ENCODE measurements at regions not wholly inside any gene's neighbourhood (a gene's known extent, or its start where the extent isn't known, plus 50 kb on each side); places are given as distances from the start of the nearest gene placed in this dataset.
"Not testable (repeated sequence)": the region's sequence is repeated elsewhere in the genome, so short reads cannot be mapped to it uniquely, and the experiment has no call there.

DNA sequence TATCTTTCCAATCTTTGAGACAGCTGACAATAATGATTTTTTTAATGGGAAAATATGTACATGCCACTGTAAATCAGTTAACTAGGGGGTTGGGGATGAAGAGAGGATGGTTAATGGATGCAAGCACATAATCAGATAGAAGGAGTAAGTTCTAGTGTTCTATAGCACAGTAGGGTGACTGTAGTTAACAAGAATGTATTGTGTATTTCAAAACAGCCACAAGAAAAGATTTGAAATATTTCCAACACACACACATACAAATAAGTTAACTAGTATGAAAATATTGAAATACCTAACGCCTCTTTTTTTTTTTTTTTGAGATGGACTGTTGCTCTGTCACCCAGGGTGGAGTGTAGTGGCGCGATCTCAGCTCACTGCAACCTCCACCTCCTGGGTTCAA is 153.4 kb upstream of the SALL4 start:
- DNase-seq: no peak

DNA sequence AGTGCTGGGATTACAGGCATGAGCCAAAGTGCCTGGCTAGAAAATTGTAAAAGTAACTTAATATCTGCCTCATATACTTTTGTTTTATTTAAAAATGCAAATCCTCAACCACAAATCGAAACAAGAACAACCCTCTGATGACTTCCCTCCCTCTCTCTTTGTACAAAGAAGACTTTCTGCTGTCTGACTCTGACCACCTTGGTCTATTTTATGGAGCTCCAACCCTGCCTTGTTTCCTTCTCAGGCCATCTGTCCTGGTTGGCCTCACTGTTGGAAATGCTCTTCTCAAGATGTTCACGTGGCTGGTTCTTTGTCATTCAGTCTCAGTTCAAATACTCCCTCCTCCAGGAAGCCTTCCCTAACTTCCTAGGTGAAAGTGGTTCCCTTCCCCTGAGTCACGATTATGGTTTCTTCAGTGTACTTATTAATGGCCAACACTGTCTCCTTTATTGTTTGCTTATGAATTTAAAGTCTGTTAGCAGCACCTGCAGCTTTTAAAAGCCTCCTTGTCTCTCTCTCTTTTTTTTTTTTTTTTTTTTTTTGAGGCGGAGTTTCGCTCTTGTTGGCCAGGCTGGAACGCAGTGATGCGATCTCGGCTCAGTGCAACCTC is 151.5 kb upstream of the SALL4 start:
- DNase-seq: no peak

GRCh38 chr20:51950926-51951325 is 148.6 kb upstream of the SALL4 start:
- DNase-seq: no peak

- no peak for DNase-seq
Observed at GRCh38 chr20:51946586-51946985, 144.3 kb upstream of the SALL4 start.

DNA sequence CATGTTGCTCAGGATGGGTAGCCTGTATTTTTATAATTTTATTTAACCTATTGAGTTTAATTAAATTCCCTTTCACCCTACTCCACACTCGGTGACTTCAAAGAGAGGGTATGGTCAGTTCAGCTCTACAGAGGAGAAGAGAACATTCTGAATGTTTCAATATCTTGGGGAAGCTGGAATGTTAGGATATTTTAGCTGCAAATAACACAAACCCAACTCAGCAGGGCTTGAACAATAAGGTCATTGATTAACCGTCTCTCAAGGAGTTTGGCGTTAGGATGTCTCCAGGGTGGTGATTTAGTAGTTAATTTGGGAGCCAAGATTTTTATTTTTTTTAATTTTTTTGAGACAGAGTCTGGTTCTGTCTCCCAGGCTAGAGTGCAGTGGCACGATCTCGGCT is 143.6 kb upstream of the SALL4 start:
- DNase-seq: no peak

GRCh38 chr20:51945177-51945576 is 142.9 kb upstream of the SALL4 start:
- no peak for DNase-seq

GRCh38 chr20:51943761-51944160 is 141.4 kb upstream of the SALL4 start:
- no peak for DNase-seq

GRCh38 chr20:51943326-51943725 is 141.0 kb upstream of the SALL4 start:
- DNase-seq: not testable (repeated sequence)

DNA sequence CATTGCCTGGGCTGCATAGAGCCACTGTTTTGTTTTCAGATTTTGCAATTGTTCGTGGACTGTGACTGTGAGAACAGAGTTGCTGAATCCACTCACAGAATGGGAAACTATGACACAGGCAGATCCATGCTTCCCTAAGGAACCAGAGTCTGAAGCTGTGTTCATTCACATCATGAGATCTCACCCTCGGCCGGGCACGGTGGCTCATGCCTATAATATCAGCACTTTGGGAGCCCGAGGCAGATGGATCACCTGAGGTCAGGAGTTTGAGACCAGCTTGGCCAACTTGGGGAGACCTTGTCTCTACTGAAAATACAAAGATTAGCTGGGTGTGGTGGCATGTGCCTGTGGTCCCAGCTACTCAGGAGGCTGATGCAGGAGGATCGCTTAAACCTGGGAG is 139.2 kb upstream of the SALL4 start:
- no peak for DNase-seq

DNA sequence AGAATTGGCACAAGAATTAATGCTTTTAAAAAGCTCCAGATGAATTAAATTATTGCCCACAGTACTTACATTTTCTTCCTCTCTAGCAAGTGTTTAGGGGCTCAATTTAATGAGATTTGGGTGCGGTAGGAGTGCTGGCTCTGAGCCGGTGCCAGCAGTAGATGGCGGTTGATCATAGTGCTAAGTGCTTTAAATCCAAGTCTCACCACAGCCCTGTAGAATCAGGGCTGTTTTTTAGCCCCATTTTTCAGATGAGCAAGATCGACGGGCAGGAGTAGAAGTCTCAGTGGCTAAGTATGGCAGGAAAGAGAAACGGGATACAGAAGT is 136.9 kb upstream of the SALL4 start:
- no peak for DNase-seq

DNA sequence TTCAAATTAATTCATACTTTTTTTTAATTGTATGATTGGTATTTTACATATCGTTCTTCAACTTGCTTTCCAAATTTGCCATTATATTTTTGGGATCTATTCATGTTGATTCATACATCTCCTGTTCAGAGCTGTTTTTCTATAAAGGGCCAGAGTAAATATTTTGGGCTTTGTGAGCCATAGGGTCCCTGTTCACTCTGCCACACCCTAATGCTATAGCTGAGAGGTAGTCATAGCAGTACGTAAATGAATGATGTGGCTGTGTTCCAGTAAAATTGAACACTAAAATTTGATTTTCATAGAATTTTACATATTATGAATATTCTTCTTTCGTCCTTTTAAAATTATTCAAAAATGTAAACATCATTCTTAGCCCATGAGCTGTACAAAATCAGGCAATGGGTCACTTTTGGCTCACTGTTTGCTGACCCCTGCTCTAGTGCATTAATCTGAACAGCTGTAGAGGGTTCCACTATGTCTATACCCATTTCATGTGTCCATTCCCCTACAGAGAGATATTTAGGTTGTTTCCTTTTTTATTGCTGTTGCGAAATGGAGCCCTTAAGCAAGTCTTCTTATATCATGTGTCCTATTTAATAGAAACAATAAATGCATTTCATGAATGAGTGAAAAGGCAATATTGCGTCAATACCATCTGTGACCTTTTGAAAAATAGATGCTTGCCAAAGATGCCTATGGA is 136.4 kb upstream of the SALL4 start:
- DNase-seq: no peak

- no peak for DNase-seq
Observed at GRCh38 chr20:51937779-51938178, 135.5 kb upstream of the SALL4 start.

GRCh38 chr20:51936377-51936776 is 134.1 kb upstream of the SALL4 start:
- DNase-seq: no peak

DNA sequence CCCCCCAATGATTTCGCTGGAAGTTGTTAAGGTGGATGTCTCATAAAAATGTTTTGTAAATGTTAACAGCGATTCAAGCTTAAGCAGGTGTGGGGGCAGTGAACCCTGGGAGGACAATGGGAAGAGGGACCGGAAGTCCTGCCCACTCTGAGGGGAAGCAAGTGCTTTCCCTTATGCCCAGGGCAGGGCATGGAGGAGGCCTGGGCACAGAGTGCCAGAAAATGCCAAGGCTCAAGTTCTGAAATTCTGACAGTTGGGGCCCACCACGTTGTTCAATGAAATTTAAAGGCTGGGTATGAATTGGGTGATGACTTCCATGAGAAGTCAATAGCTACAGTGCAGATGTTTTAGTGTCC is 132.7 kb upstream of the SALL4 start:
- DNase-seq: no peak

DNA sequence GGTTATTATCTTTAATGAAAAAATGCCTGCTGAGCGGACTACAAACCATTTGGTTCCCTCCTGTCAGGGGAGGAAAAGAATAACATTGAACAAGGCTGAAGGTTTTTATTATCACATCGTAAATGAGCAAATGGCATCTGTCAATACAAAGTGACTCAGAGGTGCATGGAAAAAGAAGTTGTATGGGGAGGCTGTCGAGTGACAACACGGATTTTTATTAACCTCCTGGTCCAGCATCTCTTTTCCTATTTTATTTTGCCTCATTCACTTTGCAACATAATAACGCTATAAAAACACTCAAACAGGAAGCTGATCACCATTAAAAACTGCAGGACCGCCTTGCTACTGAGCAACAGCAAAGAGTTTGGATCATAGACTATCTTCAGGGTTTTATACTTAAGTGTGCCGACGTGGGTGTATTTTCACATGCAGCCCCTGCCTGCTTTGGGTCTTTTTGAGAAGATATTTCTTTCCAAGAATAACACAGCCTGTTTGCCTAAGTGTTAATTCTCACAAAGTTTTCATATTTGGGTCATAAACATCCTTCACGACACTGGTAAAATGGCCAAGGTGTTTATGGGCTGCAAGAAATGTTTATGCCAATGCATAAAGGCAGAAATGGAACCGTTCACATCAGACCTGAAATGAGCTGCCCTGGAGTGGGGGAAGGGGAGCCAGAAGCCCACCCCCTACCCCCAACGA is 132.1 kb upstream of the SALL4 start:
- no peak for DNase-seq

DNA sequence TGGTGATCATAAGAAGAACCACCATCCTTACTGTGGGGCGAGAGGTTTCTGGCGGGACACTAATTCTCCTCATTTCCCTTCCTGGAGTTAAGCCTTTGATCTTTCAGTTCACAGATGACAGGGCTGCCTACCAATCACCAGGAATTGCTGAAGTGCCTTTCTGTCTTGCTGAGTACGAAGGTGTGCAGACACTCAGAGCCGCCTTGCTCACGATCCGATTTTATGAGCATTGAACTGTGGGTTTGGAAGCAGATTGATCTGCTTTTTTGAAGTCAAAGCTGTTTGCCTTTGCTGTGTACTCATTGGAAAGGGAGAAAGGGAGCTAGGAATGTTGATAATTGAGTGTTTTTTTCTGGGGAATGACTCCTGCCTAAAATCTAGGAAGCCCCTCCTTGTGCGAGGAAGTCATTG is 129.1 kb upstream of the SALL4 start:
- no peak for DNase-seq

DNA sequence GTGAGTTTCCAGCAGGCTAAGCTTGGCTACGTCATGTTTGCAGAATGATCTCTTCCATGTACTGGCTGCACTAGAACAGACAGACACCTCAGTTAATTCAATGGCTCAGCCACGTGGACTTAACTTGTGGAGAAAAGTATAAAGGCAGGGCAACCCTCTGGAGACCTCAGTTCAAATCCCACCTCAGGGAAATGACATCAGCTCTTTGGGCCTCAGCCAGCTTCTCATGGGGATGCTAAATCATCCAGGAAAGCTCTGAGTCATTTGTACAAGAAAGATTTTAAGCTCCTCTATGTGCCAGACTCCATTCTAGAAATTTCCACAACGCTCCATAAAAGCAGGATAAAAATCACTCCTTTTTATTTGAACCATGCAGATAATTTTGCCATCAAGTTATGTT is 128.5 kb upstream of the SALL4 start:
- DNase-seq: no peak

- DNase-seq: no peak
Observed at GRCh38 chr20:51928931-51929330, 126.6 kb upstream of the SALL4 start.

- DNase-seq: not testable (repeated sequence)
Observed at GRCh38 chr20:51927970-51928369, 125.6 kb upstream of the SALL4 start.

DNA sequence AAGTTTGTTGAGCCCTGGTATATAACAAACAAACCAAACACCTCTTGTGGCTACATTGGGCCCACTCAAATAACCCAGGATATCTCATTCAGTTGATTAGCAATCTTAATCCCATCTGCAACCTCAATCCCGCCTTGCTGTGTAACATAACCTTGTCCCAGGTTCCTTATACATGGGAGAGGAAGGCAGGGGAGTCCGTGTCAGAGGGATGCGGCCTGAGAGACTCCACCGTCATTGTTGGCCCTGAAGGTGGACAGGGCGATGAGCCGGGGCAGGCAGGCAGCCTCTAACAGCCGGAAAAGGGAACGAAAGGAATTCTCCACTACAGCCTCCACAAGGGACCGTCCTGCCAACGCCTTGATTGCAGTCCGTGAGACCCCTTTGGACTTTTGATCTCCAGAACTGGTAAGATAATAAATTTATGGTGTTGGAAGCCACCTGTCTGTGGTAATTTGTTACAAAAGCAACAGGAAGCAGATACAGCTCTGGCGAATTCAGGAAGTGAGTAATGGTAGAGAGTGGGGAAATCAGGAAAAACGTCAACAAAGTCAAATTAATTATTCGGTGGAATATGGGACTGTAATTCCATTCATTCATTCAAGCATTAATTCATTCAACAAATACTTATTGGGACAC is 124.5 kb upstream of the SALL4 start:
- no peak for DNase-seq

- no peak for DNase-seq
Observed at GRCh38 chr20:51924509-51924908, 122.2 kb upstream of the SALL4 start.

GRCh38 chr20:51923633-51924032 is 121.3 kb upstream of the SALL4 start:
- no peak for DNase-seq

GRCh38 chr20:51922812-51923211 is 120.5 kb upstream of the SALL4 start:
- not testable (repeated sequence) for DNase-seq

- no peak for DNase-seq
Observed at GRCh38 chr20:51918561-51918960, 116.2 kb upstream of the SALL4 start.

All from activated CD4-positive, alpha-beta T cell treated with anti-CD3 and anti-CD28 coated beads, Interleukin-2, Interleukin-6, amounts not matched to agents 100 ng/mL and 50 ng/mL, durations not matched to agents 16 hours and 8 hours (primary cell).